GM12892 (cell line): ENCODE measurements at regions not wholly inside any gene's neighbourhood (a gene's known extent, or its start where the extent isn't known, plus 50 kb on each side); places are given as distances from the start of the nearest gene placed in this dataset.

Experiments used
- DNase-seq: peaks from one replicate; pipeline ENCODE4 v3.0.0; 2011; ENCODE audit not compliant: insufficient read length
- FAIRE-seq: peaks from 2 replicates; lab custom pipeline; 2011; peaks lifted over from hg19 to GRCh38; lab: Jason Lieb, UNC
- POLR2A ChIP-seq: IDR thresholded peaks from 2 replicates; pipeline ENCODE4 v1.6.1; 2011; ENCODE audit warnings: low read depth, low read length, control low read depth
- POLR2AphosphoS5 ChIP-seq: IDR thresholded peaks from 2 replicates; pipeline ENCODE4 v1.6.1; 2011; ENCODE audit warnings: low read depth, low read length, control low read depth
- TAF1 ChIP-seq: IDR thresholded peaks from 2 replicates; pipeline ENCODE4 v1.6.1; 2011; ENCODE audit warnings: low read depth, mild to moderate bottlenecking, control low read depth, low read length, borderline replicate concordance

DNA sequence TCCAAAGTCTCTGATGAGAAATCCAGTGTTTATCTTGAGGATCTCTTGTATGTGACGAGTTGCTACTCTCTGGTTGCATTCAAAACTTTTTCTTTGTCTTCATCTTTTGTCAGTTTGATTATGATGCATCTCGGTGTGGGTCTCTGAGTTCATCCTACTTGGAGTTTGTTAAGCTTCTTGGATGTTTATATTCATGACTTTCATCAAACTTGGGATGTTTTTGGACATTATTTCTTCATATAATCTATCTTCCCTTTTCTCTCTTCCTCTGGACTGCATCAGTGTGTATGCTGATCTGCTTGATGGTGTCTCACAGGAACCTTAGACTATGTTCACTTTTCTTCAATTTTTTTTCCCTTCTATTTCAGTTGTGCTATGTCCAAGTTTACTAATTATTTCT lies 320.4 kb downstream of the TLE3 start:
- FAIRE-seq: no peak
- no peak for DNase-seq
- TF ChIP-seq POLR2AphosphoS5: no peak
- no peak for TF ChIP-seq TAF1
- no peak for TF ChIP-seq POLR2A

GRCh38 chr15:69780374-69780773 lies 317.3 kb downstream of the TLE3 start:
- TF ChIP-seq POLR2A (no peak), TAF1 (no peak), POLR2AphosphoS5 (no peak)
- FAIRE-seq (no peak), DNase-seq (no peak)

DNA sequence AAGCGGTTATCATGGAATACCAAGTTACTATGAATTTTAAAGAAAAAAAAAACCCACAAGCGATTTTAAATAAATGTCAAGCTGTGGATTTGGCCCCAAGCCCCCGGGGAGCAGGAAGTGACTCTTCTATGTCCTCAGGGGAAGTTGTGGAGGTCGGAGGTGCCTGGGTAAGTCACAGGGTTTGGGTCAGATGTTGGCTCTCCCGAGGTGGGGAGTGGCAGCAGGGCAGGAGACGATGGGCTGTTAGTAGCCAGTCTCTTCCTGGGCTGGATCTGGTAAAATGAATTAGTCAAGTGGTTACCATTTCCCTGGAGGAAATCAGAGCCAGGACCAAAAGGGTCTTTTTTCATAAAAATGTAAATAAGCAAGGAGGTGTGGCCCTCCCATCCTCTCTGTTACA lies 316.7 kb downstream of the TLE3 start:
- FAIRE-seq (no peak), DNase-seq (no peak)
- TF ChIP-seq POLR2AphosphoS5 (no peak), POLR2A (no peak), TAF1 (no peak)

DNA sequence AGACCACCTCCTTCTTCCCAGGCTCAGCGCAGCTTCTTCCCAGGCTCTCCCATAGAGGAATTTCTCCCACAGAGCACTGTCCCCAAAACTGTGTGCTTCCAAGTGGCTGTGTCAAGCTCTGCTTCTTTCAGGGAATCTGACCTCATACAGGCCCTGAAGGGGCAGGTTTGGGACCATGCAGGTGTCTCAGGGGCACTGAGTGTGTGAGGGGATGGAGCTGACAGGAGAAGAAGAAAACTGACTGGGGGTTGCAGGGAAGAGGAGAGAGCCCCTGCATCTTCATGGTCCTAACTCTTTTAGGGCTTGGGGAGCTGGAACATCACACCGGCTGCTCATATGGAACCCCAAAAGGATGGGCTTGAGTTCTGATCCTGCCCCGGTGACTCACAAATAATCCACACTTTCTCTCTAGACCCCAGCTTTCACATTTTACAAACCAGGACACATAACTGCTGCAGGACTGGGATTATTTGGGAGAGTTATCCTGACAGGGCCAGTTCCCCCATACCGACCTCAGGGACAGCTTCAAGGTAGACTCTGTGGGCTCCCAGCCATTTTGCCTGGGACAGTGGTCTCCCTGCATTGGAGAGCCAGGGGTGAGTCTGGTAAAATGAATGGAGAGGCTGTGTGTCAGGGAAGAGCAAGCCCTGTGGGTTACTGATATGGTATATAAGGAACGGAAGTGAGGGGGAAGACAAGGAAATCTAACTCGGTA lies 316.1 kb downstream of the TLE3 start:
- DNase-seq: no peak
- TF ChIP-seq POLR2A: no peak
- TF ChIP-seq TAF1: no peak
- no peak for TF ChIP-seq POLR2AphosphoS5
- FAIRE-seq: no peak

- DNase-seq: no peak
- TF ChIP-seq POLR2A: no peak
- no peak for TF ChIP-seq TAF1
- no peak for TF ChIP-seq POLR2AphosphoS5
- no peak for FAIRE-seq
Observed at GRCh38 chr15:69782139-69782658, 315.5 kb downstream of the TLE3 start.

- no peak for DNase-seq
- TF ChIP-seq POLR2A: no peak
- TF ChIP-seq TAF1: no peak
- TF ChIP-seq POLR2AphosphoS5: no peak
- FAIRE-seq: no peak
Observed at GRCh38 chr15:69782809-69783208, 314.9 kb downstream of the TLE3 start.

- TF ChIP-seq POLR2A (no peak), TAF1 (no peak), POLR2AphosphoS5 (no peak)
- DNase-seq (no peak), FAIRE-seq (no peak)
Observed at GRCh38 chr15:69783211-69783610, 314.5 kb downstream of the TLE3 start.

DNA sequence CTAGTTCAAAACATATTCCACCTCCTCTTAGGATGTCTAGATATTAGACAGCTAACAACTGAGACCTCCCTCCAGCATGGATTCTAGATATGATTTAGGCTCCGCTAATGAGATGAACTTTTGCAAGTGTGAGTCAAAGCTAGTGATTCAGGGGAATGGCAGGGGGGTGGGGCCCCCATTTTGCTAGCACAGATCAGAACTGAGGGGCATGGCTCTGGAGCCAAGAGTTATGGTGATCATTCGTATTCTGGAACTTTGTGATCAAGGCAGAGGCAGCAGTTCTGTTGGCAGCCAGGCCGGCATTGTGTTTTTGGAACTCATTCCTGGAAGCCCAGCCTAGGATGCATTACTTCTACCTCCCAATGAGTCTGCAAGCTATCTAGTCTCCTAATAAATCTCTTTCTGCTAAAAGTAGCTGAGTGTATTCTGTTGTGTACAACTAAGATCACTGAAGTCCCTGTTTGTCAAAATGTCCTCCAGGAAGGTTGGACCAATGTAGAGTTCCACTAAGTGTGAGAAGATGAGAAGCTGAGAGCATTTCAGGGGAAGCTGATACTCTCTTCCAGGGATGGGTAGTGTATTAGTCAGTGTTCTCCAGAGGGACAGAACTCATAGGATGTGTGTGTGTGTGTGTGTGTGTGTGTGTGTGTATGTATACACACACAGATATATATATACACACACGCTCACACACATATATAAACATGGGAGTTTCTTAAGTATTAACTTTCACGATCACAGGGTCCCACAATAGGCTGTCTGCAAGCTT lies 312.7 kb downstream of the TLE3 start:
- DNase-seq: no peak
- TF ChIP-seq POLR2A (no peak), POLR2AphosphoS5 (no peak), TAF1 (no peak)
- no peak for FAIRE-seq

DNA sequence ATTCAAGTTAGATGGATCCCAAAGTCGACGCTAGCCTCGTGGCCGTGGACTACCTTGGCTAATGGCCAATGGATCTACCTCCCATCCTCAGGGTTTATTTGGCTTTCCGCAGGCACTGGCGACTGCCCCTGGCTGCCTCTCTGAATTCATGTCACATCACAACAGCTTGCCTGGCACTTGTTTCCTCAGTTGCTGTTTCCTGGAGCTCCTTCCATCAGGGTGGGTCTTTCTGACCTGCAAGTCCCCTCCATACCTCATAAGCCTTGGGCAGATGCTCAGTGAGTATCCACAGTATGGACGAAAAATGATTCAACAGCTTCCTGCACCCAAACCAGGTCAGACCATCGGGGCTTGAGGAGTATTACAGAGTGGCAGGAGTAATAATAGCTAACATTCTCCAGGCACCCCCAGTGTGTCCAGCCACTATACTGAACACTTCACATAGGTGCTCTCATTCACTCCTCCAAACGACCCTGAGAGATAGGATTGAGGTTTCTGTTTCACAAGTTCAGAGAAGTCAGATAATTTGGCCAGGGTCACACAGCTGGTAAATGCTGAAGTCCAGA lies 311.5 kb downstream of the TLE3 start:
- FAIRE-seq (no peak), DNase-seq (no peak)
- no peak for TF ChIP-seq POLR2A
- TF ChIP-seq TAF1: no peak
- TF ChIP-seq POLR2AphosphoS5: no peak

DNA sequence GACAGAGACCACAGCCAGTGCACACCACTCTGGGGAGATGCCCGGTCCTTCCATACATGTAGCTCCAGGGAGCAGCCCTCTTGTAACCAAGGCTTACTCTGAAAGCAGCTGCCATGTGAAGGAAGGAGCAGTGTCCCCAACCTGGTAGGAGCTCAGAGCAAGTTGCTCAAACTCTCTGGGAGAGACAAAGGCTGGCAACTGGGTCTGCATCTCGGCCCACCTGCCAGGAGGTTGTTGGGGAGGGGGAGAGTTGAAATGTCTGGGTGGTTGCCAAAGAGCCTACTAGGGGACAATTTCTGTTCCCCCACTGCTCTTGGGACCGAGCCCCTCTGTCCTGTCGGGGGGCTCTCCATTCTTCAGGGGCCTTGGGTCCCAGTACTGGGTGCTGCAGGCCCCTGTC lies 309.9 kb downstream of the TLE3 start:
- DNase-seq (no peak), FAIRE-seq (no peak)
- TF ChIP-seq POLR2A (no peak), TAF1 (no peak), POLR2AphosphoS5 (no peak)

DNA sequence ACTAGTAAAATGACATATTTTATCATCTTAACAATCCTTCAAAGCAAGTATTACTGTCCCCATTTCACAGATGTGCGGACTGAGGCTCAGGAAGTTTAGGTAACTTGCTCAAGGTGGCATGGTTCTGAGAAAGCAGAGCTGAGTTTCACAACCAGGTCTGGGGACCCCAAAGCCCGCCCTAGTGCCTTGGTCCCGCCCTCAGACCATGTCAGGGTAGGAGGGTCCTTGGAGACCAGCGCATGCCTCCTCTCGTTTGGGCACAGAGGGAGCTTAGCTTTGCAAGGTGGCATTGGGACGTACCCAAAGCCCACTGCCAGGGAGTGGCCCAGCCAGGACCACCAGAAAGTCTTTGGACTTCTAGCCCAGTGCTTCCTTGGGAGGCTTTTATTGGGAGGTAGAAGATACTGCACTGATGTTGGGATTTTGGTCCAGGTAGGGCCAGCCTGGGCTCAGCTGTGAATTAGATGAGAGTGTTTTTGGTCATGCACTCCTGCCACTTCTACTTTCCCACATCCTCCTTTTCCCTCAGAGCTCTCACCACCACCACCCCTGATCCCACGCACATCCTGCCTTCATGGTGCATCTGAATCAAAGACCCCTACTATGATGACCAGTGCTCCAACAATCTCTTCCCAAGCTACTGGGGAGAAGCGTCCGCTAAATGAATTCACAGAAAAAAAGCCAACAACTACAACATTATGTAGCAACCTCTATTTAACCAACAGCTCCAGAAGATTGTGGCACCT lies 307.9 kb downstream of the TLE3 start:
- no peak for FAIRE-seq
- DNase-seq: no peak
- no peak for TF ChIP-seq POLR2AphosphoS5
- no peak for TF ChIP-seq POLR2A
- TF ChIP-seq TAF1: no peak
